Breast epithelium (tissue), 4 donors: ENCODE measurements at regions not wholly inside any gene's neighbourhood (a gene's known extent, or its start where the extent isn't known, plus 50 kb on each side); places are given as distances from the start of the nearest gene placed in this dataset.

Experiments used
- DNase-seq, 2 donors: peaks; one replicate each; pipeline ENCODE4 v3.0.0-alpha.2; 2019; ENCODE audit warnings: low spot score in 2 of 2
- H3K27ac ChIP-seq, 2 donors: fragments of 200-600 bp; sonication (generic) in 1 of 2; one replicate each; pipeline ENCODE4 v1.5.1; 2016 to 2019; ENCODE audit warnings: mild to moderate bottlenecking in 1 of 2
- H3K27me3 ChIP-seq, 2 donors: fragments of 200-600 bp; sonication (generic) in 1 of 2; one replicate each; pipeline versions ENCODE4 v1.5.1 to v1.6.0; 2017 to 2019; ENCODE audit warnings: control low read depth in 1 of 2, mild to moderate bottlenecking in 1 of 2
- H3K36me3 ChIP-seq: fragments of 200-600 bp; one replicate; pipeline ENCODE4 v1.5.1; 2019
- H3K4me1 ChIP-seq, 2 donors: fragments of 200-600 bp; sonication (generic); one replicate each; pipeline ENCODE4 v1.5.1; 2016 to 2019; ENCODE audit warnings: control low read depth in 1 of 2
- H3K4me3 ChIP-seq, 3 donors: fragments of 200-600 bp; sonication (generic); 1 replicate in 2 of 3; 2 replicates in 1 of 3; pipeline ENCODE4 v1.5.1; 2016 to 2019; ENCODE audit warnings: mild to moderate bottlenecking in 3 of 3, moderate library complexity in 2 of 3
- H3K9me3 ChIP-seq, 2 donors: fragments of 200-600 bp; sonication (generic) in 1 of 2; one replicate each; pipeline ENCODE4 v1.5.1; 2016 to 2019; ENCODE audit warnings: control low read depth in 1 of 2
- POLR2A ChIP-seq: fragments of 450-650 bp; IDR thresholded peaks from one replicate; pipeline ENCODE4 v1.6.1; 2016; ENCODE audit warnings: antibody characterized with exemption, mild to moderate bottlenecking, moderate library complexity
- POLR2AphosphoS5 ChIP-seq, 3 donors: sonication (generic); formaldehyde crosslinking; IDR thresholded peaks; one replicate each; pipeline ENCODE4 v1.6.1; 2017; ENCODE audit warnings: antibody characterized with exemption in 3 of 3
- intact Hi-C: fragments of 100-400 bp; cut with DNase I; formaldehyde crosslinking; loops from one replicate; pipeline ENCODE4 v1.15.1; 2023; ENCODE audit warnings: low total_unique reads
- TF ChIP-seq, protein P1 (sequence below), 3 donors: fragments of 450-650 bp; IDR thresholded peaks; one replicate each; pipeline ENCODE4 v1.5.1; 2016 to 2017; ENCODE audit warnings: antibody characterized with exemption in 3 of 3, mild to moderate bottlenecking in 3 of 3, moderate library complexity in 3 of 3

DNA sequence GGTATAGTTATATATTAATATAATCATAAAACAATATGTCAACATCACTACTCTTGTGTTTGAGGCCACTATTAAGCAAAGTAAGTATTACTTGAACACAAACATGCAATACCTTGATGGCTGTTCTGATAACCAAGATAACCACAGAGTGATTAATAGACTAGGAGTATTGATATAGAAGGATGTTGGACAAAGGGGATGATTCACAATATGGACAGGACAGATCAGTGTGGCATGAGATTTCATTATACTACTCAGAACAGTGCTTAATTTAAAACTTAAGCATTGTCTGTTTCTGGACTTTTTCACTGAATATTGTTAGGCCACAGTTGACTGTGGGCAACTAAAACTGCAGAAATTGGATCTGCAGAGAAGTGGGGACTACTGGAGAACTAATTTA lies 384.2 kb downstream of the SLITRK1 start:
- no peak for DNase-seq
- Histone ChIP-seq H3K27ac (no peak overlapping the region), H3K27me3 (no peaks in the 10 kb centered on the region), H3K4me1 (no peaks in the 10 kb centered on the region), H3K36me3 (no peaks in the 10 kb centered on the region), H3K9me3 (no peaks in the 10 kb centered on the region), H3K4me3 (no peak overlapping the region)
- TF ChIP-seq POLR2AphosphoS5 (IDR thresholded peaks at IDR 0.05) = no peak
- TF ChIP-seq, protein P1, sequence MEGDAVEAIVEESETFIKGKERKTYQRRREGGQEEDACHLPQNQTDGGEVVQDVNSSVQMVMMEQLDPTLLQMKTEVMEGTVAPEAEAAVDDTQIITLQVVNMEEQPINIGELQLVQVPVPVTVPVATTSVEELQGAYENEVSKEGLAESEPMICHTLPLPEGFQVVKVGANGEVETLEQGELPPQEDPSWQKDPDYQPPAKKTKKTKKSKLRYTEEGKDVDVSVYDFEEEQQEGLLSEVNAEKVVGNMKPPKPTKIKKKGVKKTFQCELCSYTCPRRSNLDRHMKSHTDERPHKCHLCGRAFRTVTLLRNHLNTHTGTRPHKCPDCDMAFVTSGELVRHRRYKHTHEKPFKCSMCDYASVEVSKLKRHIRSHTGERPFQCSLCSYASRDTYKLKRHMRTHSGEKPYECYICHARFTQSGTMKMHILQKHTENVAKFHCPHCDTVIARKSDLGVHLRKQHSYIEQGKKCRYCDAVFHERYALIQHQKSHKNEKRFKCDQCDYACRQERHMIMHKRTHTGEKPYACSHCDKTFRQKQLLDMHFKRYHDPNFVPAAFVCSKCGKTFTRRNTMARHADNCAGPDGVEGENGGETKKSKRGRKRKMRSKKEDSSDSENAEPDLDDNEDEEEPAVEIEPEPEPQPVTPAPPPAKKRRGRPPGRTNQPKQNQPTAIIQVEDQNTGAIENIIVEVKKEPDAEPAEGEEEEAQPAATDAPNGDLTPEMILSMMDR (IDR thresholded peaks at IDR 0.05) = no peak
- no peak for TF ChIP-seq POLR2A
- intact Hi-C loops = no loop called here

DNA sequence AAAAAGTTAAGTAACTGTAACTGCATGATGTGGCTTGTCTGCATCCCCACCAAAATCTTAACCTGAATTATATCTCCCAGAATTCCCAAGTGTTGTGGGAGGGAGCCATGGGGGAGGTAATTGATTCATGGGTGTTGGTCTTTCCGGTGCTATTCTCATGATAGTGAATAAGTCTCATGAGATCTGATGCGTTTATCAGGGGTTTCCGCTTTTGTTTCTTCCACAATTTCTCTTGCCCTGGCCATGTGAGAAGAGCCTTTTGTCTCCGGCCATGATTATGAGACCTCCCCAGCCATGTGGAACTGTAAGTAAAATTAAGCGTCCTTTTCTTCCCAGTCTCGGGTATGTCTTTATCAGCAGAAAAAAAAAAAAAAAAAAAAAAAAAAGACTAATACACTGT lies 385.8 kb downstream of the SLITRK1 start:
- no peaks in the 10 kb centered on the region for H3K9me3 ChIP-seq

DNA sequence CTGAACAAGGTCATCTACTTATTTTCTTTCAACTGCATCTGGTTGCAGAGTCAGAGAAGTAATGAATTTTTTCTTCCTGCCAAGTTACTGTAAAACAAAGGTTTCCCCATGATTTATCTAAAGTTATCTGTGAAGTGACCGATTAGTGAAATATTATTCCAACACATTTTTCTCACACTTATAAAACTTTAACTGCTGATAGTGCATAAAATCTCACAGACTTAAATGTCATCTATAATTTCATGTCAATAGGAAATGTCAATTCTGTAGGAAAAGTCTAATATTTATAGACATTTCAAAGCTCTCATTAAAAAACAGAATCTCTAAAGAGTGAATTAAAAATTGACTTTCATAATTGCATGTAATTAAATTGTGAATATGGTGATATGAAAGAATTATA lies 397.2 kb downstream of the SLITRK1 start:
- Histone ChIP-seq H3K4me3 (no peak overlapping the region), H3K4me1 (no peaks in the 10 kb centered on the region), H3K36me3 (no peaks in the 10 kb centered on the region), H3K27me3 (no peaks in the 10 kb centered on the region), H3K9me3 (no peaks in the 10 kb centered on the region), H3K27ac (no peak overlapping the region)
- TF ChIP-seq POLR2A (no peak), POLR2AphosphoS5 (IDR thresholded peaks at IDR 0.05) (no peak)
- TF ChIP-seq, protein P1 (IDR thresholded peaks at IDR 0.05) = no peak
- no peak for DNase-seq
- intact Hi-C loops = loop anchor here (5.0 kb wide), 1 partner anchor 262 kb away; no protein-coding TSS in a partner anchor

More for the DNA sequence above, 385.8 kb downstream of the SLITRK1 start:
- Histone ChIP-seq H3K27ac (no peak overlapping the region), H3K36me3 (no peaks in the 10 kb centered on the region), H3K27me3 (no peaks in the 10 kb centered on the region), H3K4me1 (no peaks in the 10 kb centered on the region), H3K4me3 (no peak overlapping the region)
- DNase-seq = no peak
- intact Hi-C loops = no loop called here
- TF ChIP-seq POLR2A = no peak

DNA sequence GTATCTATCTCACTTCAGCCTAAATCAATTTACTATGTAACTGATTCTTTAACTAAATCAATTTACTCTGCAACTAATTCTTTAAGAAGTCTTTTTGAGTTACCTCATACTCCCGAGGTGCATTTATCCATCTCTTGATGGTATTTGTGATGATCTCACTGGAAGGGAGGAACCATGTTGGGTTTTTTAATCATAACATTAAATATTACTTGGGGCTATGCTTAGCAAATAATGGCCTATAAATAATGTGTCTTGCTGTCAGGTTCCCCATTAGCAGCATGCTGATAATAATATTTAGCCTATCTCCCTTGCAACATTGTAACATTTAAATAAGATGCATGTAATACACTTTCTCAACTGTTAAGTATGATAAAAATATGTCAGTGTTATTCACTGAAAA lies 411.3 kb downstream of the SLITRK1 start:
- no peak overlapping the region for H3K4me3 ChIP-seq
- H3K27me3 ChIP-seq = no peaks in the 10 kb centered on the region
- H3K9me3 ChIP-seq = peaks cover 4% of the 10 kb centered on the region in 2 donors
- no peaks in the 10 kb centered on the region for H3K4me1 ChIP-seq
- TF ChIP-seq POLR2A = no peak
- TF ChIP-seq POLR2AphosphoS5 (IDR thresholded peaks at IDR 0.05) = no peak
- TF ChIP-seq, protein P1 (IDR thresholded peaks at IDR 0.05) = no peak
- DNase-seq = no peak
- no peaks in the 10 kb centered on the region for H3K36me3 ChIP-seq
- intact Hi-C loops = no loop called here
- H3K27ac ChIP-seq = no peak overlapping the region

DNA sequence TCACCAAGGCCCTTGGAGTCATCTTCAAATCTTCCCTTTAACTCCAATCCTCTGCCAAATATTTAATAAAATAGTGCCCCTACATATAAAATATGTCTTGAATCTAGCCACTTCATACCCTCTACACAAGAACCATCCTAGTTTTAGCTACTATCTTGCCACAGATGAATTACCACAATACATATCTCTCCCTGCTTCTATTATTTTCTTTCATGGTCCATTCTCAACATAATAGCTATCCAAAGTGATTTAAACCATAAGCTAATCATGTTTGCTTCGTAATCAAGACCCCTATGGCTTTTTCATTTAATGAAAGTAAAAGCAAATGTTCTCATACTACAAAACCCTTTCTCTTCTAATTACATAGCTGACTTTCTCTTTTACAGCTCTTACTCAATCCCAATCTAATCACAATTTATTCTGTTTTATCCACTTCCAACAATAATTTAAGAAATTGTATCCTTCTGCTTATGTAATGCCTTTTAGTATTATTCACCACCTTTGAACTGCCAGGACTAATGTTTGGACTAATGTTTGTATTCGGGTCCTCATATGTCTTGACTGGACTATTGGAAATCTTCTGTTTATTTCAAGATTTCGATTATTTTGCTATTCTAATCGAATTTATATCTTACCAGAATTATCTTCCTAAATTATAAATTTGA lies 412.0 kb downstream of the SLITRK1 start:
- no peaks in the 10 kb centered on the region for H3K4me1 ChIP-seq
- TF ChIP-seq, protein P1 (IDR thresholded peaks at IDR 0.05) = no peak
- no peak for TF ChIP-seq POLR2A
- TF ChIP-seq POLR2AphosphoS5 (IDR thresholded peaks at IDR 0.05) = no peak
- peaks cover 4% of the 10 kb centered on the region in 2 donors for H3K9me3 ChIP-seq
- H3K4me3 ChIP-seq = no peak overlapping the region
- H3K36me3 ChIP-seq = no peaks in the 10 kb centered on the region
- intact Hi-C loops = no loop called here
- no peaks in the 10 kb centered on the region for H3K27me3 ChIP-seq
- no peak for DNase-seq
- H3K27ac ChIP-seq = no peak overlapping the region
